ENCODE measurements at regions not wholly inside any gene's neighbourhood (a gene's known extent, or its start where the extent isn't known, plus 50 kb on each side); places are given as distances from the start of the nearest gene placed in this dataset.

DNA sequence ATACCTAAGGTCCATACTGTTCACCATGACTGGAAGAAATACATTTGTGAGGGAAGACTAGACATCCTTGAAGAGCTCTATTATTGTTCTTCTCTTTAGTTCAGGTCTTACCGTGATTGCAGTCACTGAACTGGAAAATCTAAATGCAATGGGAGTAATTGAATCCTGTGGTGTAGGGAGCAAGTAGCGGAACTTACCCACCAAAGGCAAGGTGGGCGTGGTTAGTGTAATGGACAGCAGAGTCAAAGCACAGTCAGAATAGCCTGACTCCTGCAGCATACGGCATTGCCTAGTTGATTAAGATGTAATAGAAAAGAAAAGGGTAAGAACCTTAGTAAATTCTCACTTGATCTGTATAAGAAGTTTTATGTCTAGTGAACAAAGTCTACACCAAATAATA, 679.7 kb upstream of the EPHA7 start:
- H3K27me3 ChIP-seq = no peaks in the 10 kb centered on the region
- no peaks in the 10 kb centered on the region for H3K4me1 ChIP-seq
- TF ChIP-seq, protein P1, sequence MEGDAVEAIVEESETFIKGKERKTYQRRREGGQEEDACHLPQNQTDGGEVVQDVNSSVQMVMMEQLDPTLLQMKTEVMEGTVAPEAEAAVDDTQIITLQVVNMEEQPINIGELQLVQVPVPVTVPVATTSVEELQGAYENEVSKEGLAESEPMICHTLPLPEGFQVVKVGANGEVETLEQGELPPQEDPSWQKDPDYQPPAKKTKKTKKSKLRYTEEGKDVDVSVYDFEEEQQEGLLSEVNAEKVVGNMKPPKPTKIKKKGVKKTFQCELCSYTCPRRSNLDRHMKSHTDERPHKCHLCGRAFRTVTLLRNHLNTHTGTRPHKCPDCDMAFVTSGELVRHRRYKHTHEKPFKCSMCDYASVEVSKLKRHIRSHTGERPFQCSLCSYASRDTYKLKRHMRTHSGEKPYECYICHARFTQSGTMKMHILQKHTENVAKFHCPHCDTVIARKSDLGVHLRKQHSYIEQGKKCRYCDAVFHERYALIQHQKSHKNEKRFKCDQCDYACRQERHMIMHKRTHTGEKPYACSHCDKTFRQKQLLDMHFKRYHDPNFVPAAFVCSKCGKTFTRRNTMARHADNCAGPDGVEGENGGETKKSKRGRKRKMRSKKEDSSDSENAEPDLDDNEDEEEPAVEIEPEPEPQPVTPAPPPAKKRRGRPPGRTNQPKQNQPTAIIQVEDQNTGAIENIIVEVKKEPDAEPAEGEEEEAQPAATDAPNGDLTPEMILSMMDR (IDR thresholded peaks at IDR 0.05; ENCODE audit: low read depth, low read length) = no peak
- no peak overlapping the region for H3K4me3 ChIP-seq (ENCODE audit: low read depth, low read length)
- H3K9me3 ChIP-seq = no peaks in the 10 kb centered on the region
- no peak for DNase-seq
- no peaks in the 10 kb centered on the region for H3K36me3 ChIP-seq

DNA sequence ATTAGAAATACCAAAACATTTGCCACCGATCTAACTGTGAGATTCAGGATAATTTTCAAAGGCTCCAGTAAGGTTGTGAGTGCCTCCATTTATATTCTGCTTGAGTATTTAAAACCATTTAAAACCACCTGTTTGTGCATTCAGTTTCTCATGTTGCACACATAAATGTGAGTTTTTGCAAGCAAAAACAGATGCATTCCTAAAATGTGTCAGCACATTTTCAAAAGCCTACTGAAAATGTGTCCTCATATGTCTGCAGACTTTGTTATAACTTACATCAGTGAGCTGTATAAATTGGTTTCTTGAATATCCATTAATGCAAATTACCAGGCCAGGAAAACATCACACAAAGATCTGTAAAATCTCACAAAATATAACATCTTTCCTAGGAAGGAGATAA, 676.6 kb upstream of the EPHA7 start:
- H3K27me3 ChIP-seq = no peaks in the 10 kb centered on the region
- no peaks in the 10 kb centered on the region for H3K4me1 ChIP-seq
- no peaks in the 10 kb centered on the region for H3K36me3 ChIP-seq
- H3K4me3 ChIP-seq (ENCODE audit: low read depth, low read length) = no peak overlapping the region
- TF ChIP-seq, protein P1 (IDR thresholded peaks at IDR 0.05; ENCODE audit: low read depth, low read length) = no peak
- no peak for DNase-seq
- H3K9me3 ChIP-seq = no peaks in the 10 kb centered on the region

DNA sequence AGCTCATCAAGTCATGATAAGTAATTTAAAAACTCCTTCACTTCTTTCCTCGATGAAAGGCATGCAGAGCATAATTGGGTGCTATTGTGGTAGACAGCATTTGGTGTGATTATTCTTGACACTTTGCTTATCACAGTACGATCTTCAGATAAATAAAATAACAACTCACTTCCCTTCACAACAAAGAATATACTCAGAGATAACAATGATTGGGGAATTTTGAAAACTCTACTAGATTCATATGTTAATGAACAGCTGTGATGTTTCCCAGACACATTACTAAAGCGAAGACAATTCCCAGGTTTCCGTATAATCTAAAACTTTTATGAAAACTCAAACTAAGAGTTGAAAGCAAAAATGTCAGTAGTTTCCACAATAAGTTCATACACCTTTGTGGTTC, 670.6 kb upstream of the EPHA7 start:
- TF ChIP-seq, protein P1 (IDR thresholded peaks at IDR 0.05; ENCODE audit: low read depth, low read length) = no peak
- no peak for DNase-seq
- Histone ChIP-seq H3K27me3 (no peaks in the 10 kb centered on the region), H3K9me3 (no peaks in the 10 kb centered on the region), H3K4me3 (ENCODE audit: low read depth, low read length) (no peak overlapping the region), H3K36me3 (no peaks in the 10 kb centered on the region), H3K4me1 (no peaks in the 10 kb centered on the region)

DNA sequence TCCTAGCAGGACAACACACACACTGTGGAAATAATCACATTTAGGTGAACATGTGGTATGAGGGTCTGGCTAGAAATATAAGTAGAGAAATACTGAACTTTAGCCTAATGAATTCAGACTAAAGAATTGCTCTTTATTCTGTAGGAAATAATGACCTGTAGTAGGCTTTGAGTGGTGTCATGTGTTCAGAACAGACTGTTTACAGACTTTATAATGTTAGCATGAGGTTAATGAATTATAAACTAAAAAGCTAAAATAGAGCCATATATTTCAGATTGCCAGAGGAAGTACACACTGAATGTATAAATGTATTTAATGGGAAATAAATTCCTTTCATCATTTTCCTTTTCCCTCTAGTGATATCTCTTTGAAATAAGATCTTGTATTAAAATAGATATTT, 669.5 kb upstream of the EPHA7 start:
- no peak for DNase-seq
- Histone ChIP-seq H3K4me3 (ENCODE audit: low read depth, low read length) (no peak overlapping the region), H3K9me3 (no peaks in the 10 kb centered on the region), H3K4me1 (no peaks in the 10 kb centered on the region), H3K36me3 (no peaks in the 10 kb centered on the region), H3K27me3 (no peaks in the 10 kb centered on the region)
- TF ChIP-seq, protein P1 (IDR thresholded peaks at IDR 0.05; ENCODE audit: low read depth, low read length) = no peak

DNA sequence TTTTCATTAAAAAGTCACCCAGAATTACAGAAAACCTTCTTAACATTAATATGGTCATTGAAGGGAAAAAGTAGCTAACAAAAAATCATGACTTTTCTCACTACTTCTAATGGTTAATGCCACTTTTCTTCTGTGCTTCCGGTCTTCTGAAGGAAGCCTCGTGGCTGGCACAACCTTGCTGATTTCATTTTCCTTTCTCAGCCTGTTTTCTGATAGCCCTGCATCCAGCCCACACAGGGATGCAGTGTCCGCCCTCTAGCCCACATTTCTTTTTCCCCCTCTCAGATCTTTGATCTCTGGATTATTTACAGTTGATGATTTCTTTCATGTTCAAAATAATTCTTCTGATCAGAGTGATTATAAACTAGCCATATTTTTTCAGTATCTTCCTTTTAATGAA, 655.4 kb upstream of the EPHA7 start:
- no peak overlapping the region for H3K4me3 ChIP-seq (ENCODE audit: low read depth, low read length)
- TF ChIP-seq, protein P1 (IDR thresholded peaks at IDR 0.05; ENCODE audit: low read depth, low read length) = no peak
- H3K36me3 ChIP-seq = no peaks in the 10 kb centered on the region
- no peaks in the 10 kb centered on the region for H3K27me3 ChIP-seq
- no peaks in the 10 kb centered on the region for H3K9me3 ChIP-seq
- DNase-seq = no peak
- no peaks in the 10 kb centered on the region for H3K4me1 ChIP-seq

DNA sequence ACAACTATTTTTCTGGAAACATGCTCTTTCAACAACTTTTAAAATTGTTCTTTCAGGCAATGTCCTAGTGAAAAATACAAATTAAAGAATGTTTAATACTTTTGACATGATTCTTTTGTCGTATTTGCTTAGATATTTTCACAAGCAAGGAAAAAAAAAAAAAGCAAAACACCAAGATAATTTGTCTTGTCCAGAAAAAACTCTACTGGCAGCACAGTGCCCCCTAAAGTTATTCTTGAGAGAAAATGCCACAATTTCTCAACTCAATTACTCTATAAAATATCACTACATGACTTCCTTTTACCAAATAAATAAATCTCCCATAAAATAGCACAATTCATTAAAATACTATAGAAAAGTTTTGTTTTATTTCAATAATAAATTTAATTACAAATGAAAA, 652.5 kb upstream of the EPHA7 start:
- TF ChIP-seq, protein P1 (IDR thresholded peaks at IDR 0.05; ENCODE audit: low read depth, low read length) = no peak
- DNase-seq = no peak
- Histone ChIP-seq H3K9me3 (no peaks in the 10 kb centered on the region), H3K36me3 (no peaks in the 10 kb centered on the region), H3K27me3 (no peaks in the 10 kb centered on the region), H3K4me3 (ENCODE audit: low read depth, low read length) (no peak overlapping the region), H3K4me1 (no peaks in the 10 kb centered on the region)

Data from BE2C (cell line).